ENCODE measurements at regions not wholly inside any gene's neighbourhood (a gene's known extent, or its start where the extent isn't known, plus 50 kb on each side); places are given as distances from the start of the nearest gene placed in this dataset.

GRCh38 chr7:156141941-156142340, 329.7 kb upstream of the SHH start:
- peaks cover 0 to 11% (median 0%) of the 10 kb centered on the region in 3 donors for H3K9me3 ChIP-seq (ENCODE audit: control extremely low read depth in 1 of 3, control insufficient read depth in 2 of 3, insufficient read depth in 1 of 3, low read length in 2 of 3)
- no peak for TF ChIP-seq EZH2 (IDR thresholded peaks at IDR 0.05; ENCODE audit: borderline replicate concordance, insufficient read depth, low read depth, low read length, poor library complexity, severe bottlenecking)
- TF ChIP-seq, protein P1, sequence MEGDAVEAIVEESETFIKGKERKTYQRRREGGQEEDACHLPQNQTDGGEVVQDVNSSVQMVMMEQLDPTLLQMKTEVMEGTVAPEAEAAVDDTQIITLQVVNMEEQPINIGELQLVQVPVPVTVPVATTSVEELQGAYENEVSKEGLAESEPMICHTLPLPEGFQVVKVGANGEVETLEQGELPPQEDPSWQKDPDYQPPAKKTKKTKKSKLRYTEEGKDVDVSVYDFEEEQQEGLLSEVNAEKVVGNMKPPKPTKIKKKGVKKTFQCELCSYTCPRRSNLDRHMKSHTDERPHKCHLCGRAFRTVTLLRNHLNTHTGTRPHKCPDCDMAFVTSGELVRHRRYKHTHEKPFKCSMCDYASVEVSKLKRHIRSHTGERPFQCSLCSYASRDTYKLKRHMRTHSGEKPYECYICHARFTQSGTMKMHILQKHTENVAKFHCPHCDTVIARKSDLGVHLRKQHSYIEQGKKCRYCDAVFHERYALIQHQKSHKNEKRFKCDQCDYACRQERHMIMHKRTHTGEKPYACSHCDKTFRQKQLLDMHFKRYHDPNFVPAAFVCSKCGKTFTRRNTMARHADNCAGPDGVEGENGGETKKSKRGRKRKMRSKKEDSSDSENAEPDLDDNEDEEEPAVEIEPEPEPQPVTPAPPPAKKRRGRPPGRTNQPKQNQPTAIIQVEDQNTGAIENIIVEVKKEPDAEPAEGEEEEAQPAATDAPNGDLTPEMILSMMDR (IDR thresholded peaks at IDR 0.05), result no peak
- H3K27ac ChIP-seq (ENCODE audit: low read length in 2 of 2), result no peak overlapping the region
- H3K27me3 ChIP-seq (replicated peaks in 1 of 4; ENCODE audit: control extremely low read depth in 1 of 4, control insufficient read depth in 3 of 4, insufficient read depth in 4 of 4, low read length in 3 of 4), result no peaks in the 10 kb centered on the region
- CTCF ChIA-PET, result interaction anchor here (0.6 kb wide), 1 partner anchor 327 kb away, joined by 3 read pairs; no protein-coding TSS in a partner anchor
- no peaks in the 10 kb centered on the region for H3K36me3 ChIP-seq (replicated peaks in 1 of 2; ENCODE audit: control extremely low read depth in 1 of 2, control insufficient read depth in 1 of 2, extremely low read depth in 1 of 2, insufficient read depth in 2 of 2, low read length in 1 of 2)
- no peak overlapping the region for H3K4me2 ChIP-seq (replicated peaks; ENCODE audit: low read depth, low read length, poor library complexity, severe bottlenecking)
- Mint-ChIP-seq H3K27ac (no peak overlapping the region), H3K9me3 (ENCODE audit: insufficient read depth) (no peaks in the 10 kb centered on the region), H3K27me3 (peaks cover 6% of the 10 kb centered on the region), H3K4me1 (no peaks in the 10 kb centered on the region), H3K4me3 (no peak overlapping the region)
- H2AFZ ChIP-seq (ENCODE audit: insufficient read depth, low read depth, low read length, poor library complexity, severe bottlenecking), result no peak overlapping the region
- POLR2A ChIA-PET, result no interaction called here
- H3K4me1 ChIP-seq (ENCODE audit: control insufficient read depth in 2 of 2, insufficient read depth in 2 of 2, low read length in 2 of 2), result no peaks in the 10 kb centered on the region
- intact Hi-C loops (cut with micrococcal nuclease), result no loop called here
- no peak overlapping the region for H3K9ac ChIP-seq (ENCODE audit: low read length)
- H4K20me1 ChIP-seq (ENCODE audit: control insufficient read depth, insufficient read depth, low read length, poor library complexity, severe bottlenecking), result no peaks in the 10 kb centered on the region
- no peaks in the 10 kb centered on the region for H3K79me2 ChIP-seq (ENCODE audit: control insufficient read depth, insufficient read depth, low read length)
- 83% methylated on average over 4 of the region's 7 CpGs for WGBS (ENCODE audit: insufficient coverage)
- H3K4me3 ChIP-seq (ENCODE audit: control extremely low read depth in 1 of 5, extremely low read depth in 1 of 5, insufficient read depth in 1 of 5, low read depth in 2 of 5, low read length in 4 of 5), result no peak overlapping the region
- no peak for ATAC-seq (ENCODE audit: low read depth)
- DNase-seq, result no peak

DNA sequence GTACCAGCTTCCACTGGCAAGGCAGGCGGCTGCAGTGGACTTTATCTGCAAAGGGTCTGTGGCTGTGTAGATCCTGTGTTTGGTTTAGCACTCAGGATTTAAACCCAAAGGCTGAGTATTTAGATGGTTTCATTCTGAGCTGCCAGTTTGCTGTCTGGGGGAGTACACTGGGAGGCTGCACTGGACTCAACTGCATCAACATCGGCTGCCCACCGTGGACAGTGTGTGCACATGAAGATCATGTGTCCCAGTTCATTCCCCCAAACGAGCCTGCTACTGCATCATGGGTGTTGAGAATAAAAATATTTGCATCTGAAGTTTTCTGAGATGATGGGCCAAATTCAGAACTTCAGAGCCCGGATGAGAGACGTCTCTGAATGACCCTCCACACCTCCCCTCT, 328.6 kb upstream of the SHH start:
- H3K27ac Mint-ChIP-seq, result no peak overlapping the region
- Histone ChIP-seq H3K9me3 (ENCODE audit: control extremely low read depth in 1 of 3, control insufficient read depth in 2 of 3, insufficient read depth in 1 of 3, low read length in 2 of 3) (peaks cover 0 to 7% (median 0%) of the 10 kb centered on the region in 3 donors), H2AFZ (ENCODE audit: insufficient read depth, low read depth, low read length, poor library complexity, severe bottlenecking) (no peak overlapping the region), H3K4me2 (replicated peaks; ENCODE audit: low read depth, low read length, poor library complexity, severe bottlenecking) (no peak overlapping the region), H4K20me1 (ENCODE audit: control insufficient read depth, insufficient read depth, low read length, poor library complexity, severe bottlenecking) (no peaks in the 10 kb centered on the region), H3K4me3 (ENCODE audit: control extremely low read depth in 1 of 5, extremely low read depth in 1 of 5, insufficient read depth in 1 of 5, low read depth in 2 of 5, low read length in 4 of 5) (no peak overlapping the region), H3K9ac (ENCODE audit: low read length) (no peak overlapping the region), H3K27me3 (replicated peaks in 1 of 4; ENCODE audit: control extremely low read depth in 1 of 4, control insufficient read depth in 3 of 4, insufficient read depth in 4 of 4, low read length in 3 of 4) (no peaks in the 10 kb centered on the region), H3K79me2 (ENCODE audit: control insufficient read depth, insufficient read depth, low read length) (no peaks in the 10 kb centered on the region), H3K36me3 (replicated peaks in 1 of 2; ENCODE audit: control extremely low read depth in 1 of 2, control insufficient read depth in 1 of 2, extremely low read depth in 1 of 2, insufficient read depth in 2 of 2, low read length in 1 of 2) (no peaks in the 10 kb centered on the region), H3K27ac (ENCODE audit: low read length in 2 of 2) (no peak overlapping the region), H3K4me1 (ENCODE audit: control insufficient read depth in 2 of 2, insufficient read depth in 2 of 2, low read length in 2 of 2) (no peaks in the 10 kb centered on the region)
- no peak overlapping the region for H3K4me3 Mint-ChIP-seq
- ATAC-seq (ENCODE audit: low read depth) (no peak), DNase-seq (no peak)
- no peaks in the 10 kb centered on the region for H3K4me1 Mint-ChIP-seq
- TF ChIP-seq, protein P1 (IDR thresholded peaks at IDR 0.05), result no peak
- no peak for TF ChIP-seq EZH2 (IDR thresholded peaks at IDR 0.05; ENCODE audit: borderline replicate concordance, insufficient read depth, low read depth, low read length, poor library complexity, severe bottlenecking)
- peaks cover 6% of the 10 kb centered on the region for H3K27me3 Mint-ChIP-seq
- CTCF ChIA-PET, result no interaction called here
- intact Hi-C loops (cut with micrococcal nuclease), result no loop called here
- WGBS (ENCODE audit: insufficient coverage), result 90% methylated on average over 4 of the region's 6 CpGs
- H3K9me3 Mint-ChIP-seq (ENCODE audit: insufficient read depth), result no peaks in the 10 kb centered on the region
- POLR2A ChIA-PET, result no interaction called here

Measured in B cell (primary cell).